ENCODE measurements at regions not wholly inside any gene's neighbourhood (a gene's known extent, or its start where the extent isn't known, plus 50 kb on each side); places are given as distances from the start of the nearest gene placed in this dataset.

DNA sequence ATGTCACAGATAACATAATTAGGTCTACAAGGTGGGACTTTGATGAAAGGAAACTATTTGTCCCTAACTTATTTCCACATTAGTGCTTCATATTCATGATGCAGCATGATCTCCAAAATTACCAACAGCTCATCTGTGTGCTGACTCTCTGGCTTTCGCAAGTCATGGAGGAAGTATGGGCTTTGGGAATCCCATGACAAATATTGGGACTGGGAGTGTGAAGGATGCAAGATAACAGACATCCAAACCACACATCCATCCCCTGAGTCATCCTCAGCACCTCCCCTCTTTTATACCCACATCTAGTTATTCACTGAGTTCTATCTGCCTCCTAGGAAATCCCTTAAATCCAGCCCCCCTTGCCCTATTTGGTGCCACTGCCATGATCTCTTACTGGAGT is 102.8 kb upstream of the COL24A1 start (continued):
- TF ChIP-seq, protein P1, sequence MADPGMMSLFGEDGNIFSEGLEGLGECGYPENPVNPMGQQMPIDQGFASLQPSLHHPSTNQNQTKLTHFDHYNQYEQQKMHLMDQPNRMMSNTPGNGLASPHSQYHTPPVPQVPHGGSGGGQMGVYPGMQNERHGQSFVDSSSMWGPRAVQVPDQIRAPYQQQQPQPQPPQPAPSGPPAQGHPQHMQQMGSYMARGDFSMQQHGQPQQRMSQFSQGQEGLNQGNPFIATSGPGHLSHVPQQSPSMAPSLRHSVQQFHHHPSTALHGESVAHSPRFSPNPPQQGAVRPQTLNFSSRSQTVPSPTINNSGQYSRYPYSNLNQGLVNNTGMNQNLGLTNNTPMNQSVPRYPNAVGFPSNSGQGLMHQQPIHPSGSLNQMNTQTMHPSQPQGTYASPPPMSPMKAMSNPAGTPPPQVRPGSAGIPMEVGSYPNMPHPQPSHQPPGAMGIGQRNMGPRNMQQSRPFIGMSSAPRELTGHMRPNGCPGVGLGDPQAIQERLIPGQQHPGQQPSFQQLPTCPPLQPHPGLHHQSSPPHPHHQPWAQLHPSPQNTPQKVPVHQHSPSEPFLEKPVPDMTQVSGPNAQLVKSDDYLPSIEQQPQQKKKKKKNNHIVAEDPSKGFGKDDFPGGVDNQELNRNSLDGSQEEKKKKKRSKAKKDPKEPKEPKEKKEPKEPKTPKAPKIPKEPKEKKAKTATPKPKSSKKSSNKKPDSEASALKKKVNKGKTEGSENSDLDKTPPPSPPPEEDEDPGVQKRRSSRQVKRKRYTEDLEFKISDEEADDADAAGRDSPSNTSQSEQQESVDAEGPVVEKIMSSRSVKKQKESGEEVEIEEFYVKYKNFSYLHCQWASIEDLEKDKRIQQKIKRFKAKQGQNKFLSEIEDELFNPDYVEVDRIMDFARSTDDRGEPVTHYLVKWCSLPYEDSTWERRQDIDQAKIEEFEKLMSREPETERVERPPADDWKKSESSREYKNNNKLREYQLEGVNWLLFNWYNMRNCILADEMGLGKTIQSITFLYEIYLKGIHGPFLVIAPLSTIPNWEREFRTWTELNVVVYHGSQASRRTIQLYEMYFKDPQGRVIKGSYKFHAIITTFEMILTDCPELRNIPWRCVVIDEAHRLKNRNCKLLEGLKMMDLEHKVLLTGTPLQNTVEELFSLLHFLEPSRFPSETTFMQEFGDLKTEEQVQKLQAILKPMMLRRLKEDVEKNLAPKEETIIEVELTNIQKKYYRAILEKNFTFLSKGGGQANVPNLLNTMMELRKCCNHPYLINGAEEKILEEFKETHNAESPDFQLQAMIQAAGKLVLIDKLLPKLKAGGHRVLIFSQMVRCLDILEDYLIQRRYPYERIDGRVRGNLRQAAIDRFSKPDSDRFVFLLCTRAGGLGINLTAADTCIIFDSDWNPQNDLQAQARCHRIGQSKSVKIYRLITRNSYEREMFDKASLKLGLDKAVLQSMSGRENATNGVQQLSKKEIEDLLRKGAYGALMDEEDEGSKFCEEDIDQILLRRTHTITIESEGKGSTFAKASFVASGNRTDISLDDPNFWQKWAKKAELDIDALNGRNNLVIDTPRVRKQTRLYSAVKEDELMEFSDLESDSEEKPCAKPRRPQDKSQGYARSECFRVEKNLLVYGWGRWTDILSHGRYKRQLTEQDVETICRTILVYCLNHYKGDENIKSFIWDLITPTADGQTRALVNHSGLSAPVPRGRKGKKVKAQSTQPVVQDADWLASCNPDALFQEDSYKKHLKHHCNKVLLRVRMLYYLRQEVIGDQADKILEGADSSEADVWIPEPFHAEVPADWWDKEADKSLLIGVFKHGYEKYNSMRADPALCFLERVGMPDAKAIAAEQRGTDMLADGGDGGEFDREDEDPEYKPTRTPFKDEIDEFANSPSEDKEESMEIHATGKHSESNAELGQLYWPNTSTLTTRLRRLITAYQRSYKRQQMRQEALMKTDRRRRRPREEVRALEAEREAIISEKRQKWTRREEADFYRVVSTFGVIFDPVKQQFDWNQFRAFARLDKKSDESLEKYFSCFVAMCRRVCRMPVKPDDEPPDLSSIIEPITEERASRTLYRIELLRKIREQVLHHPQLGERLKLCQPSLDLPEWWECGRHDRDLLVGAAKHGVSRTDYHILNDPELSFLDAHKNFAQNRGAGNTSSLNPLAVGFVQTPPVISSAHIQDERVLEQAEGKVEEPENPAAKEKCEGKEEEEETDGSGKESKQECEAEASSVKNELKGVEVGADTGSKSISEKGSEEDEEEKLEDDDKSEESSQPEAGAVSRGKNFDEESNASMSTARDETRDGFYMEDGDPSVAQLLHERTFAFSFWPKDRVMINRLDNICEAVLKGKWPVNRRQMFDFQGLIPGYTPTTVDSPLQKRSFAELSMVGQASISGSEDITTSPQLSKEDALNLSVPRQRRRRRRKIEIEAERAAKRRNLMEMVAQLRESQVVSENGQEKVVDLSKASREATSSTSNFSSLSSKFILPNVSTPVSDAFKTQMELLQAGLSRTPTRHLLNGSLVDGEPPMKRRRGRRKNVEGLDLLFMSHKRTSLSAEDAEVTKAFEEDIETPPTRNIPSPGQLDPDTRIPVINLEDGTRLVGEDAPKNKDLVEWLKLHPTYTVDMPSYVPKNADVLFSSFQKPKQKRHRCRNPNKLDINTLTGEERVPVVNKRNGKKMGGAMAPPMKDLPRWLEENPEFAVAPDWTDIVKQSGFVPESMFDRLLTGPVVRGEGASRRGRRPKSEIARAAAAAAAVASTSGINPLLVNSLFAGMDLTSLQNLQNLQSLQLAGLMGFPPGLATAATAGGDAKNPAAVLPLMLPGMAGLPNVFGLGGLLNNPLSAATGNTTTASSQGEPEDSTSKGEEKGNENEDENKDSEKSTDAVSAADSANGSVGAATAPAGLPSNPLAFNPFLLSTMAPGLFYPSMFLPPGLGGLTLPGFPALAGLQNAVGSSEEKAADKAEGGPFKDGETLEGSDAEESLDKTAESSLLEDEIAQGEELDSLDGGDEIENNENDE (IDR thresholded peaks at IDR 0.05; ENCODE audit: insufficient replicate concordance, low read length): no peak
- TF ChIP-seq CREB1 (IDR thresholded peaks at IDR 0.05) (no peak), SUZ12 (IDR thresholded peaks at IDR 0.05; ENCODE audit: low read length) (no peak), POU5F1 (IDR thresholded peaks at IDR 0.05; ENCODE audit: low read depth, low read length) (no peak), BACH1 (IDR thresholded peaks at IDR 0.05; ENCODE audit: low read length) (no peak), RBBP5 (IDR thresholded peaks at IDR 0.05; ENCODE audit: borderline replicate concordance, low read depth, low read length) (no peak), SIX5 (IDR thresholded peaks at IDR 0.05; ENCODE audit: low read depth, low read length) (no peak)
- TF ChIP-seq, protein P2, sequence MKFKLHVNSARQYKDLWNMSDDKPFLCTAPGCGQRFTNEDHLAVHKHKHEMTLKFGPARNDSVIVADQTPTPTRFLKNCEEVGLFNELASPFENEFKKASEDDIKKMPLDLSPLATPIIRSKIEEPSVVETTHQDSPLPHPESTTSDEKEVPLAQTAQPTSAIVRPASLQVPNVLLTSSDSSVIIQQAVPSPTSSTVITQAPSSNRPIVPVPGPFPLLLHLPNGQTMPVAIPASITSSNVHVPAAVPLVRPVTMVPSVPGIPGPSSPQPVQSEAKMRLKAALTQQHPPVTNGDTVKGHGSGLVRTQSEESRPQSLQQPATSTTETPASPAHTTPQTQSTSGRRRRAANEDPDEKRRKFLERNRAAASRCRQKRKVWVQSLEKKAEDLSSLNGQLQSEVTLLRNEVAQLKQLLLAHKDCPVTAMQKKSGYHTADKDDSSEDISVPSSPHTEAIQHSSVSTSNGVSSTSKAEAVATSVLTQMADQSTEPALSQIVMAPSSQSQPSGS (IDR thresholded peaks at IDR 0.05; ENCODE audit: low read length): no peak

Data from H1 (cell line).